Tibial nerve (tissue), 4 donors: ENCODE measurements at regions not wholly inside any gene's neighbourhood (a gene's known extent, or its start where the extent isn't known, plus 50 kb on each side); places are given as distances from the start of the nearest gene placed in this dataset.

Source experiments
- CTCF ChIP-seq, 5 experiments: fragments of 200-600 bp in 3 of 5; fragments of 450-650 bp in 2 of 5; sonication (generic) in 3 of 5; IDR thresholded peaks; one replicate each; pipeline ENCODE4 v1.5.1; 2016 to 2019; ENCODE audit warnings: antibody characterized with exemption in 5 of 5, mild to moderate bottlenecking in 3 of 5, moderate library complexity in 2 of 5
- EP300 ChIP-seq, 2 donors: sonication (generic); formaldehyde crosslinking; IDR thresholded peaks; one replicate each; pipeline ENCODE4 v1.6.1; 2017; ENCODE audit warnings: antibody characterized with exemption in 2 of 2, mild to moderate bottlenecking in 1 of 2

- TF ChIP-seq CTCF (IDR thresholded peaks at IDR 0.05) (no peak), EP300 (IDR thresholded peaks at IDR 0.05) (no peak)
These were observed 228.1 kb downstream of the FBXO8 start for GRCh38 chr4:174055344-174055743.
